ENCODE measurements at regions not wholly inside any gene's neighbourhood (a gene's known extent, or its start where the extent isn't known, plus 50 kb on each side); places are given as distances from the start of the nearest gene placed in this dataset.

DNA sequence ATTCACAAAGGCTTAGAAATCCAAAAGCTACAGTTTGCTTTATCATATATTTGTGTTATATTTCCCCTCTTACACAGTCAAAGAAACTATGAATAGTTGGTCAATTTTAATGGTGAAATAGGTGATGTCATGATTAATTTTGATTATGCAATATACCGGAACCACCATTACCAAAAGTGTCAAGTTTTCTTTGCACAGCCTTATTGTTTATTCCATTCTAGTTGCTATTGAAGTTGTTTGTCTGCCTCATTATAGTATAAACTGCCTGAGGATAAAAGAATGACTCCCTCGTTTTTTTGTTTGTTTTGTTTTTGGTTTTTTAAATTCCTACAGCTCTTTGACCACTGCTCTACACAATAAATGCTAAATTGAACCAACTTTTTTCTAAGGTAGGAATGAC lies 690.6 kb upstream of the ZP4 start:
- Histone ChIP-seq H3K9ac (ENCODE audit: low read length) (no peak overlapping the region), H3K36me3 (ENCODE audit: control insufficient read depth, insufficient read depth, low read length) (no peaks in the 10 kb centered on the region), H3K4me3 (ENCODE audit: low read depth, low read length) (no peak overlapping the region), H3K27ac (ENCODE audit: low read depth, low read length) (no peak overlapping the region), H3K9me3 (ENCODE audit: control insufficient read depth, insufficient read depth, low read depth, low read length) (no peaks in the 10 kb centered on the region), H3K27me3 (ENCODE audit: control insufficient read depth, insufficient read depth, low read length) (no peaks in the 10 kb centered on the region), H3K4me1 (ENCODE audit: control insufficient read depth, insufficient read depth, low read length) (no peaks in the 10 kb centered on the region)

GRCh38 chr1:238568735-238569134 lies 678.0 kb upstream of the ZP4 start:
- H3K4me3 ChIP-seq (ENCODE audit: low read depth, low read length): no peak overlapping the region
- H3K9ac ChIP-seq (ENCODE audit: low read length): no peak overlapping the region
- no peaks in the 10 kb centered on the region for H3K4me1 ChIP-seq (ENCODE audit: control insufficient read depth, insufficient read depth, low read length)
- no peaks in the 10 kb centered on the region for H3K36me3 ChIP-seq (ENCODE audit: control insufficient read depth, insufficient read depth, low read length)
- no peak overlapping the region for H3K27ac ChIP-seq (ENCODE audit: low read depth, low read length)
- H3K9me3 ChIP-seq (ENCODE audit: control insufficient read depth, insufficient read depth, low read depth, low read length): no peaks in the 10 kb centered on the region; the same call in none of the 2 replicates
- no peaks in the 10 kb centered on the region for H3K27me3 ChIP-seq (ENCODE audit: control insufficient read depth, insufficient read depth, low read length)

- Histone ChIP-seq H3K27ac (ENCODE audit: low read depth, low read length) (no peak overlapping the region), H3K4me3 (ENCODE audit: low read depth, low read length) (no peak overlapping the region), H3K9ac (ENCODE audit: low read length) (no peak overlapping the region), H3K4me1 (ENCODE audit: control insufficient read depth, insufficient read depth, low read length) (no peaks in the 10 kb centered on the region), H3K27me3 (ENCODE audit: control insufficient read depth, insufficient read depth, low read length) (no peaks in the 10 kb centered on the region), H3K36me3 (ENCODE audit: control insufficient read depth, insufficient read depth, low read length) (no peaks in the 10 kb centered on the region), H3K9me3 (ENCODE audit: control insufficient read depth, insufficient read depth, low read depth, low read length) (peaks cover 3% of the 10 kb centered on the region; the same call in 1 of the 2 replicates)
Observed at GRCh38 chr1:238562341-238562740, 671.6 kb upstream of the ZP4 start.

- no peak overlapping the region for H3K27ac ChIP-seq (ENCODE audit: low read depth, low read length)
- no peaks in the 10 kb centered on the region for H3K27me3 ChIP-seq (ENCODE audit: control insufficient read depth, insufficient read depth, low read length)
- H3K4me1 ChIP-seq (ENCODE audit: control insufficient read depth, insufficient read depth, low read length): no peaks in the 10 kb centered on the region
- H3K9me3 ChIP-seq (ENCODE audit: control insufficient read depth, insufficient read depth, low read depth, low read length): 0 out of 2 replicates have a peak, but pooled peaks cover 3% of the 10 kb centered on the region
- H3K4me3 ChIP-seq (ENCODE audit: low read depth, low read length): no peak overlapping the region
- H3K36me3 ChIP-seq (ENCODE audit: control insufficient read depth, insufficient read depth, low read length): no peaks in the 10 kb centered on the region
- H3K9ac ChIP-seq (ENCODE audit: low read length): no peak overlapping the region
Observed at GRCh38 chr1:238558746-238559145, 668.0 kb upstream of the ZP4 start.

GRCh38 chr1:238558156-238558555 lies 667.4 kb upstream of the ZP4 start:
- Histone ChIP-seq H3K27me3 (ENCODE audit: control insufficient read depth, insufficient read depth, low read length) (no peaks in the 10 kb centered on the region), H3K9ac (ENCODE audit: low read length) (no peak overlapping the region), H3K4me3 (ENCODE audit: low read depth, low read length) (no peak overlapping the region), H3K9me3 (ENCODE audit: control insufficient read depth, insufficient read depth, low read depth, low read length) (0 out of 2 replicates have a peak, but pooled peaks cover 3% of the 10 kb centered on the region), H3K36me3 (ENCODE audit: control insufficient read depth, insufficient read depth, low read length) (no peaks in the 10 kb centered on the region), H3K4me1 (ENCODE audit: control insufficient read depth, insufficient read depth, low read length) (no peaks in the 10 kb centered on the region), H3K27ac (ENCODE audit: low read depth, low read length) (no peak overlapping the region)

- H3K36me3 ChIP-seq (ENCODE audit: control insufficient read depth, insufficient read depth, low read length): no peaks in the 10 kb centered on the region
- no peak overlapping the region for H3K4me3 ChIP-seq (ENCODE audit: low read depth, low read length)
- H3K9ac ChIP-seq (ENCODE audit: low read length): no peak overlapping the region
- H3K27me3 ChIP-seq (ENCODE audit: control insufficient read depth, insufficient read depth, low read length): no peaks in the 10 kb centered on the region
- no peak overlapping the region for H3K27ac ChIP-seq (ENCODE audit: low read depth, low read length)
- peaks cover 7% of the 10 kb centered on the region; the same call in 1 of the 2 replicates for H3K9me3 ChIP-seq (ENCODE audit: control insufficient read depth, insufficient read depth, low read depth, low read length)
- H3K4me1 ChIP-seq (ENCODE audit: control insufficient read depth, insufficient read depth, low read length): no peaks in the 10 kb centered on the region
Observed at GRCh38 chr1:238552271-238552670, 661.5 kb upstream of the ZP4 start.

DNA sequence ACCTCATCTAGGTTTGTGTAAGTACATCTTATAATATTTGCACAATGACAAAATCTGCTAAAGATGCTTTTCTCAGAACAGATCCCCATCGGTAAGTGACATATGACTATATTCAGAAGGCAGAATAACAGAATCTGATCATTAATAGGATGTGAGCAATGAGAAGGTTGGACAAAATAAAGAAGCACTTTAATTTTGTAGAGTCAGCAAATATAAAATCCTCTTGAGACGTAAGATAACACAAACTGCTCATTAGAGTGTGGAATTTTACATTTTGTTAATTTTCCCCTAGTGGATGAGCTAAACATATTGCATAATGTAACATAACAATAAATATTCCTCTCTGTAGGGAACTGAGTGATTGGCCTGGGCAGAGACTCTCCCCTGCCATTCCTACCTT lies 658.4 kb upstream of the ZP4 start:
- Histone ChIP-seq H3K4me3 (ENCODE audit: low read depth, low read length) (no peak overlapping the region), H3K9me3 (ENCODE audit: control insufficient read depth, insufficient read depth, low read depth, low read length) (peaks cover 28% of the 10 kb centered on the region), H3K36me3 (ENCODE audit: control insufficient read depth, insufficient read depth, low read length) (no peaks in the 10 kb centered on the region), H3K4me1 (ENCODE audit: control insufficient read depth, insufficient read depth, low read length) (no peaks in the 10 kb centered on the region), H3K27me3 (ENCODE audit: control insufficient read depth, insufficient read depth, low read length) (no peaks in the 10 kb centered on the region), H3K9ac (ENCODE audit: low read length) (no peak overlapping the region), H3K27ac (ENCODE audit: low read depth, low read length) (no peak overlapping the region)

DNA sequence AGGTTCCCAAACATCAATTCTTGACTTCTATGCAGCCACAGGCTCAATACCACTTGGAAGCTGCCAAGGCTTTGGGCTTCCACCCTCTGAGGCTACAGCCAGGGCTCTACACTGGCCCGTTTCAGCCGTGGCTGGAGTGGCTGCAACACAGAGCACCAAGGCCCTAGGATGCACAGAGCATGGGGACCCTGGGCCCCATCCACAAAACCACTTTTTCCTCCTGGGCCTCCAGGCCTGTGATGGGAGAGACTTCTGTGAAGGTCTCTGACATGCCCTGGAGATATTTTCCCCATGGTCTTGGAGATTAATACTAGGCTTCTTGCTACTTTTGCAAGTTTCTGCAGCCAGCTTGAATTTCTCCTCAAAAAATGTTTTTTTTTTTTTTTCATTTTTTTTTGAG lies 655.4 kb upstream of the ZP4 start:
- Histone ChIP-seq H3K9ac (ENCODE audit: low read length) (no peak overlapping the region), H3K9me3 (ENCODE audit: control insufficient read depth, insufficient read depth, low read depth, low read length) (peaks cover 28% of the 10 kb centered on the region), H3K36me3 (ENCODE audit: control insufficient read depth, insufficient read depth, low read length) (no peaks in the 10 kb centered on the region), H3K4me3 (ENCODE audit: low read depth, low read length) (no peak overlapping the region), H3K4me1 (ENCODE audit: control insufficient read depth, insufficient read depth, low read length) (no peaks in the 10 kb centered on the region), H3K27ac (ENCODE audit: low read depth, low read length) (no peak overlapping the region), H3K27me3 (ENCODE audit: control insufficient read depth, insufficient read depth, low read length) (no peaks in the 10 kb centered on the region)

DNA sequence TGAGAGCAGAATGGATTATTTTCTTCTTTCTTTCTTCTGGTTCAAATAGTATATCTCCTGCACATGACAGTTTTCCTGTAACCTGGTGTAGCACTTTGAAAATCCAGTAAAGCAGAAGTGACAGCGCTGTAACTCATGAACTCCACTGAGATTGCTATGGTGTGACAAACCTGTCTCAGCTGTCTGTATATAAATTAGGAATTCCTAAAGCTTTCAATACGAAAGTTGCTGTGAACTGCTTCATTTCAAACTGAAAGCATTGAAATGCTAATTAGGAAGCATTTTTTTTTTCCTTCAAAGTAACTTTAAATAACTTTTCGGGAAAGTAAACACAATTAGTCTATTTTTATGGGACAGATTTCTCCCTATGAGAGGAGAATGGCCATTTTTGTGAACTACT lies 646.9 kb upstream of the ZP4 start:
- Histone ChIP-seq H3K4me1 (ENCODE audit: control insufficient read depth, insufficient read depth, low read length) (no peaks in the 10 kb centered on the region), H3K27me3 (ENCODE audit: control insufficient read depth, insufficient read depth, low read length) (no peaks in the 10 kb centered on the region), H3K4me3 (ENCODE audit: low read depth, low read length) (no peak overlapping the region), H3K9ac (ENCODE audit: low read length) (no peak overlapping the region), H3K27ac (ENCODE audit: low read depth, low read length) (no peak overlapping the region), H3K9me3 (ENCODE audit: control insufficient read depth, insufficient read depth, low read depth, low read length) (no peaks in the 10 kb centered on the region), H3K36me3 (ENCODE audit: control insufficient read depth, insufficient read depth, low read length) (no peaks in the 10 kb centered on the region)

DNA sequence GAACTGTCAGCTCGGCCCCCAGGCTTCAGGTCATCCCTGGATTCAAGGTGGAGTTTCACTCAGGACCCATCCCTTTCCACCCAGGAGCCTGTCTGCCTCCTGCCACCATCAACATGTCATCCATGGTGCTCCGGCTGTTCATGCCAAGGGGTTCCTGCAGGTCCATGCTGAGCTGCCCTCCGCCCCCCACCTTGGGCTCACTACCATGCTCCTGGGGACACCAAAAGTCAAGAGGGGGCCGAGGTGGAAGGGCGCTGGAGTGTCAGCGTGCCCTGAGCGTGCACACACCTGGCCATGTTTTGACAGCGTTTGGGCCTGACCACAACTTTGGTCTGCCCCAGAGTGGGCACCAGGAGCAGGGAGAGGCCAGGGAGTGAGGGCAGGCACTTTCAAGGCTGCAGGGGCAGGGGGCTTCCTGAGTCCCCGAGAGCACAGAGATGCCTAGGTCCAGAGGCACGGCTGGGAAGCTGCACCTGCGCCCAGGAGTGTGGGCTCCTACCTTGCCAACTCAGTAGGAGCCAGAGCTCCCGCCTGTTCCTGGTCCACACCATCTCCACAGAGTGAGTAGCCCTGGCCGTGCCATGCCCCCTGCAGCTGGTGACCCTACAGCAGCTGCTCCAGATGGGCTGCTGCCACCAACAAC lies 639.6 kb upstream of the ZP4 start:
- Histone ChIP-seq H3K4me3 (ENCODE audit: low read depth, low read length) (no peak overlapping the region), H3K36me3 (ENCODE audit: control insufficient read depth, insufficient read depth, low read length) (no peaks in the 10 kb centered on the region), H3K9me3 (ENCODE audit: control insufficient read depth, insufficient read depth, low read depth, low read length) (peaks cover 15% of the 10 kb centered on the region; the same call in 1 of the 2 replicates), H3K9ac (ENCODE audit: low read length) (no peak overlapping the region), H3K27me3 (ENCODE audit: control insufficient read depth, insufficient read depth, low read length) (no peaks in the 10 kb centered on the region), H3K4me1 (ENCODE audit: control insufficient read depth, insufficient read depth, low read length) (no peaks in the 10 kb centered on the region), H3K27ac (ENCODE audit: low read depth, low read length) (no peak overlapping the region)

DNA sequence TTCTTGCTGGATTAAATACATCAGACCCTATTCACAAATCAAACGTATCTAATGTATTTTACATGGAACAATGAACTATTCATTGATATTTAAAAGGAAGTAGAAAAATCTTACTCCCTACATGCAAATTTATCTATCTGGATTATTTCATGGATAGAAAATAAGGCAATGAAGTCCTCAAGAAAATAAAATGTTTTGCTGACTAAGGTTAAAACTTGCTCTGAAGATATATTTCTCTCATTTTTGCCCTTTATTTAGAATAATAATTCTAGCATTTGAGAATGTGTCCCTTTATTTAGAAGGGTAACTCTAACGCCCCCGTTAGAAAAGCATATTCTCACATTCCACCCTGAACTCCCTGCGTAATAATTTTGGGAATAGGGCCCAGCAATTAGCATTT lies 627.0 kb upstream of the ZP4 start:
- no peak overlapping the region for H3K27ac ChIP-seq (ENCODE audit: low read depth, low read length)
- H3K9ac ChIP-seq (ENCODE audit: low read length): no peak overlapping the region
- H3K36me3 ChIP-seq (ENCODE audit: control insufficient read depth, insufficient read depth, low read length): no peaks in the 10 kb centered on the region
- H3K27me3 ChIP-seq (ENCODE audit: control insufficient read depth, insufficient read depth, low read length): no peaks in the 10 kb centered on the region
- H3K4me1 ChIP-seq (ENCODE audit: control insufficient read depth, insufficient read depth, low read length): no peaks in the 10 kb centered on the region
- H3K9me3 ChIP-seq (ENCODE audit: control insufficient read depth, insufficient read depth, low read depth, low read length): peaks cover 6% of the 10 kb centered on the region; the same call in 1 of the 2 replicates
- no peak overlapping the region for H3K4me3 ChIP-seq (ENCODE audit: low read depth, low read length)

All from HUES6 (cell line).